ENCODE measurements at regions not wholly inside any gene's neighbourhood (a gene's known extent, or its start where the extent isn't known, plus 50 kb on each side); places are given as distances from the start of the nearest gene placed in this dataset.

DNA sequence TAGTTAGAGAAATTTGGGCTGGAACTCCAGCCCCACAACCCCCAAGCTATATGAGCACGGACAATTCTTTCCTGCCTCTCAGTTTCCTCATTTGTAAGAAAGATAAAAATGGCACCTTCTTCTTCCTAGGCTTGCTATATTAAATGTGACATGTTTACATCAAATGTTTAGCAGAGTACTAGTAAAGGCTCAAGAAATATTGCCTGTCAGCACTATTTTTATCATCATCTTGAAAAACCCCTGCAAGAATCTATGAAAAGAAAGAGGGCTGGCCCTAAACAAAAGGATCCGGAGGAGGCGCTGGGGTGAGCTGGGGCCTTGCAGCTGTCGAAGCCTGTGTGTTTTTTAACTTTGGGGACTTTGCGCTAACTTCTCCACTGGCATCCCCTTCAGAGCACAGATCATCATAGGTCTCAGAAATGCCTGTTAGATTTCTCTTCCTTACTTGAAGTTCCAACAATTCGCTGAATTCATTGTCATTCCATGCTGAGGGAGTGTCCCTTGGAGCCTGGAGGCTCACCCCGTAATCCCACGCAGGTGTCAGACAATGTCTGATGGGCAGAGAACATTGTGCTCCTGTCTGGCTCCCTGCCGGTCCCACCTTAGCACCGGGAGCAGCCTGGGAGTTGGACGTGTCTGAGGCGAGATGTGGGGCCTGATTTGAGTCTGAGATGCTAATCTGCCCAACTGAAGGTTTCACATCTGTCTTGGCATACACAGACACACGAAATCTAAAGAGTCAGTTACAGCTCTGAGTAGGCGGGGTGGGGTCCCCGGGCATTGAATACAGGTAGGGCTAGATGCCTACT is 206.8 kb downstream of the NUAK1 start:
- no peak for TF ChIP-seq CTCF (conservative IDR thresholded peaks at IDR 0.05)

DNA sequence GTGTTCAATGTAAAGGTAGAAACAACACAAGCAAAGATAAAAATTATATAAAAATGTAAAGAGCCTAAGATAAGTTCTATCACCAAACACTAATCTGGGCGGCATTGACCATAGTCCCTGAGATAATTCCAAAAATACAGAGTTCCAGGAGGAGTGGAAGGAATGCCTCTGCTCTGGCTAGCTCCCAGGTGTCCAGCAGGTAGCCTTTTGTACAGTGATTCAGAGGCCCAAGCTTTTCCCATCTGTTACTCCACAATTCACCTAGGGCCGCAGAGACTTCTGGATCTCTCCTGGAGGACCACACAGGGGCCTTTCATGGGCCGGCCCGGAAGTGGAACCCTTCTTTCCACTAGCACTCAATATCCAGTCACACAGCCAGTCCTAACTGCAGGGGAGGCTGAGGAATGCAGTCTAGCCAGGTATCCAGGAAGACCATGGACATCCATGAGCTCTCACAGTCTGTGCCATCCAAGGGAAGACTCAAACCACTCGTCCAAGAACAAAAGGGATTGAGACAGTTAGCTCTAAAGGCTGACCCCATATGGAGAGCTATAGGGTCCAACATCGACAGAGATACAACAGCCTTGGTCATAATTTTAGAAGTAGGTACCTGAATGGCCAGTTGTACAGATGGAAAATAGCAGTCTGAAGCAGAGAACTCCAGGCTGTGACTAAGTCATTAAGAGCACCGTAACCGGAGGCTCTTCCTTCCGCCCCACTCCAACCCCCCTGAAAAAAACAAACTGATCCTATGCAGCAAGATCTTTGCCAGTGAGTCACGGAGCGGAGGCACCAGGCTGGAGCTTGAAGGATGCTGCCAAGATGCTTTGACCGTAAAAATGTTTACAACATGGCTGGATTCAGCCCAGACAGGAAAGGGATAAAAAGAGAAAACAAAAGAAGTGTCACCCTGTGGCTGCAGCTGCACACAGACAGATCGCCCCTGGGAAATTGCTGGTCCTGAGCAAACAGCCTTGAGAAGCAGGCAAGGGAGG is 204.8 kb downstream of the NUAK1 start:
- no peak overlapping the region for H3K27ac ChIP-seq
- TF ChIP-seq CTCF (conservative IDR thresholded peaks at IDR 0.05): no peak

More for the DNA sequence above, 206.8 kb downstream of the NUAK1 start:
- no peak overlapping the region for H3K27ac ChIP-seq

DNA sequence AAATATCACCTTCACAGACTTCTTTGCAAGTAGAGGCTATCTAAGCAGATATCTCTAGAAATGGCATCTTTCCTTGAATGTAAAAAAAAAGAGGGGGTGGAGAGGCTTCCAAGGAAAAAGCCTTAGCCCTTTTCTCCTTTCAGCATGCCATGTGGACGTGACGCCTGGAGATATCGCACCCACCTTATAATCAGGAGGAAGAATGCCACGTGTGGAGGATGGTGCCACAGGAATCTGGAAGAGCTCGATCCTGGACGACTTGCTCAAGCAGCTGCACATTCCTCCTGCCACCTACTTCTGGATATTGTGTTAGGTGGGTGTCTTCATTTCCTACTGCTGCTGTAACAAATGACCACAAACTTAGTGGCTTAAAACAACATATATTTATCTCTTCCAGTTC is 203.6 kb downstream of the NUAK1 start:
- H3K27ac ChIP-seq: no peak overlapping the region
- no peak for TF ChIP-seq CTCF (conservative IDR thresholded peaks at IDR 0.05)

DNA sequence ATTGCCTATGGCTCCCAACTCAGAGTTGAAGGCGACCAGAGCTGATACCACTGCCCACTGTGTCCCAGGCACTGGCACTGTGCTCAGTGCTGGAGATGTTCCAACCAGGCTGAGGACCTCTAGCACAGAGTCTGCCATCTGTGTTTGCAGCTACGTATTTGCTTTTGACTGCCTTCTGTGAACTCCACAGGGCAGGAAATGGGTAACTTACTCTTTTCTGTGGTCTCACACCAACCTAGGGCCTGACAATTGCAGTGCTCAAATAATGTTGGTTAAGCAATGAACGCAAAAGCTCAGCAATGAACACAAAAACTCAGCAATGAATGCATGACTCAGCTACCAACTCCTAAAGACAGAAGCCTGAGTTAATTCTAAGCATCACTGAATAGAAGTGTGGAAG is 202.8 kb downstream of the NUAK1 start:
- H3K27ac ChIP-seq: no peak overlapping the region
- no peak for TF ChIP-seq CTCF (conservative IDR thresholded peaks at IDR 0.05)

- no peak overlapping the region for H3K27ac ChIP-seq
- TF ChIP-seq CTCF (conservative IDR thresholded peaks at IDR 0.05): no peak
Observed at GRCh38 chr12:105936496-105936895, 202.3 kb downstream of the NUAK1 start.

GRCh38 chr12:105937009-105937408 is 201.7 kb downstream of the NUAK1 start:
- no peak for TF ChIP-seq CTCF (conservative IDR thresholded peaks at IDR 0.05)
- H3K27ac ChIP-seq: no peak overlapping the region

- H3K27ac ChIP-seq: no peak overlapping the region
- TF ChIP-seq CTCF (conservative IDR thresholded peaks at IDR 0.05): no peak
Observed at GRCh38 chr12:105939181-105939721, 199.5 kb downstream of the NUAK1 start.

Measured in VCaP (cell line).